Mesodermal cell (in vitro differentiated cells): ENCODE measurements at regions not wholly inside any gene's neighbourhood (a gene's known extent, or its start where the extent isn't known, plus 50 kb on each side); places are given as distances from the start of the nearest gene placed in this dataset.

Experiments used
- H3K27ac ChIP-seq: 2 replicates; pipeline ENCODE4 v1.7.0; 2013; ENCODE audit warnings: mild to moderate bottlenecking, low read depth, low read length, moderate library complexity; ENCODE audit not compliant: severe bottlenecking
- H3K36me3 ChIP-seq: 2 replicates; pipeline ENCODE4 v1.7.1; 2013; ENCODE audit warnings: mild to moderate bottlenecking, low read length, moderate library complexity; ENCODE audit not compliant: control insufficient read depth, insufficient read depth
- H3K4me1 ChIP-seq: one replicate; pipeline ENCODE4 v1.7.1; 2013; ENCODE audit warnings: mild to moderate bottlenecking, low read length; ENCODE audit not compliant: insufficient read depth, control insufficient read depth, poor library complexity, severe bottlenecking
- H3K4me3 ChIP-seq: 2 replicates; pipeline ENCODE4 v1.7.0; 2013; ENCODE audit warnings: low read length, control low read depth, mild to moderate bottlenecking; ENCODE audit not compliant: insufficient read depth, poor library complexity, severe bottlenecking; ENCODE audit errors: extremely low read depth
- H3K9me3 ChIP-seq: 2 replicates; pipeline ENCODE4 v1.7.1; 2013; ENCODE audit warnings: mild to moderate bottlenecking, low read length, moderate library complexity; ENCODE audit not compliant: control insufficient read depth
- WGBS, 2 experiments: methylation state at CpG; one replicate each; pipeline ENCODE4 v1.1.5; 2013; ENCODE audit warnings: missing lambda C conversion rate in 2 of 2; ENCODE audit not compliant: insufficient coverage in 2 of 2; 5-methylcytosine and 5-hydroxymethylcytosine counted together

DNA sequence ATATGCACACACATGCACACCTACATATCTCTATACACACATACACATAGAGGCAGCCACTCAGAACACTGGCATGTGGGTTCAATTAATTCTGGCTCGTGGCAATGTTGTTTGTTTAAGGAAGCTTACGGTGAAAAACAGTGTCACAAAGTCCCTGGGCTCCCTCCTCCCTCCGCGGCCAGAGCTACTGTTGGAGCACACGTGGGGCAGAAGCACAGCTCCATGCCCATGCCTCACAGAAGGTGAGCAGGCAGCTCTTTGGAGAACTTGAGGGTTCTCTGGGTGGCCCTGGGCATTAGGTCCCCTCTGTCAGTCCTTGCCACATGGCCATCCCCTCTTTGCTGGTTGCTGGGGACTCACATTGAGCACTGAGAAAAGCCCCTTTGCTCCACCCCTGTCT is 107.5 kb downstream of the GADD45G start:
- no peak overlapping the region for H3K27ac ChIP-seq
- peaks cover 10% of the 10 kb centered on the region for H3K4me1 ChIP-seq
- H3K4me3 ChIP-seq, result no peak overlapping the region
- no peaks in the 10 kb centered on the region for H3K36me3 ChIP-seq
- 92 to 100% methylated on average over 4 to 5 of the region's 5 CpGs for WGBS, 2 experiments
- no peaks in the 10 kb centered on the region for H3K9me3 ChIP-seq

DNA sequence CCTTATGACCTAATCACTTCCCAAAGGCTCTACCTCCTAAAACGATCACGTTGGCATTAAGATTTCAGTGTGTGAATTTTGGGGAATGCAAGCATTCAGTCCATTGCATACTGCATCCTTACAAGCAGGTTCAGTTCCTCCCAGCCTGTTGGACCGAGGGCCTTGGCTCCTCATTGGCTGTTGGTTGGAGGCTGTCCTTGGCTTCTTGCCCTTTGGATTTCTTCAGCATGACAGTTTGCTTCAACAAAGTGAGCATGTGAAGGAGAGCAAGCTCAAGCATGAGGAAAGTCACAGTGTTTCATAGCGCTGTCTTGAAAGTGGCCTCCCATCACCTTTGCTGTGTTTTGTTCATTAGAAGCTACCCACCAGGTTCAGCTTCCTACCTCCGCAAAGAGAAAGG is 109.5 kb downstream of the GADD45G start:
- Histone ChIP-seq H3K4me3 (no peak overlapping the region), H3K9me3 (no peaks in the 10 kb centered on the region), H3K4me1 (peaks cover 10% of the 10 kb centered on the region), H3K36me3 (no peaks in the 10 kb centered on the region), H3K27ac (no peak overlapping the region)
- WGBS, 2 experiments, result 91 to 100% methylated on average over 1 to 5 of the region's 5 CpGs

DNA sequence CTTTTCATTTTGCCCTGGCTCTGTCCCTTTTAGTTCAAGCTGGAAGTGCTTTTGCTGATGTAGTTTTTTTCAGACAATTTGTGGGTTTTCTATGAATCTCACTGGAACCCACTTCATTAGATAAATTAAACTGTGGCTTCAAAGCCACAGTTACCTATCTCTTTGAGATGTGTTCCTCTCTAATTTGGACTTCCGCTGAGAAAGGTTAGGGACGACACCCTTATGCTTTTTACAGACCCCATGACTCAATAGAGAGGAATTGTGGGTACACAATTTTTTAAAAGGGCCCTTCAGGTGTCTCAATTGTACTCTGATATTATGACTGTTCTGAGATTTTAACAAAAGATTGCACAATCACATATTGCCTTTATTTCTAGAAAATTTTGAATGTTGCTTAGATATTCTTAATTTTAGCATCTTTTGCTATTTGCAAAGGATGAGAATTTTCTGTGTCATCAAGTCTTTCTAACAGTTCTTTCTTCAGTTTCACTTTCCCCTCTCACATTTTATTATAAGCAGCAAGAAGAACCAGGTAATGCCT is 110.6 kb downstream of the GADD45G start:
- no peaks in the 10 kb centered on the region for H3K36me3 ChIP-seq
- peaks cover 7% of the 10 kb centered on the region for H3K9me3 ChIP-seq
- peaks cover 10% of the 10 kb centered on the region for H3K4me1 ChIP-seq
- H3K27ac ChIP-seq, result no peak overlapping the region
- WGBS, 2 experiments, result no CpG with 5 or more reads among the region's 2 CpGs
- no peak overlapping the region for H3K4me3 ChIP-seq

DNA sequence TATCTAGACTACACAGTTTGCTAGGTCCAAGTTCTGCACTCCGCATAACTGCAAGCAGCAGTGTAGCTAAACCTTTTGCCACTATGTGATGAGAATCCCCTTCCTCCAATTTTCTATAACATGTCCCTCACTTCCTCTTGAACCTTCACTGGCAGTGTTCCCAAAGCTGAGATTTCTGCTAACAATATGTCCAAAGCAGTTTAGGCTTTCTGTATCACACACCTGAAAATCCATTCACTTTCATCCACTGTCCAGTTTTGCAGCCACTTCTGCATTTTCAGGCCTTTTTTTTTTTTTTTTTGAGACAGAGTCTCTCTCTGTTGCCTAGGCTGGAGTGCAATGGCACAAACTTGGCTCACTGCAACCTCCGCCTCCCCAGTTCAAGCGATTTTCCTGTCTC is 111.1 kb downstream of the GADD45G start:
- H3K4me3 ChIP-seq, result no peak overlapping the region
- H3K36me3 ChIP-seq, result no peaks in the 10 kb centered on the region
- no peak overlapping the region for H3K27ac ChIP-seq
- peaks cover 7% of the 10 kb centered on the region for H3K9me3 ChIP-seq
- peaks cover 6% of the 10 kb centered on the region for H3K4me1 ChIP-seq
- 97 to 100% methylated on average over 1 to 3 of the region's 3 CpGs for WGBS, 2 experiments

DNA sequence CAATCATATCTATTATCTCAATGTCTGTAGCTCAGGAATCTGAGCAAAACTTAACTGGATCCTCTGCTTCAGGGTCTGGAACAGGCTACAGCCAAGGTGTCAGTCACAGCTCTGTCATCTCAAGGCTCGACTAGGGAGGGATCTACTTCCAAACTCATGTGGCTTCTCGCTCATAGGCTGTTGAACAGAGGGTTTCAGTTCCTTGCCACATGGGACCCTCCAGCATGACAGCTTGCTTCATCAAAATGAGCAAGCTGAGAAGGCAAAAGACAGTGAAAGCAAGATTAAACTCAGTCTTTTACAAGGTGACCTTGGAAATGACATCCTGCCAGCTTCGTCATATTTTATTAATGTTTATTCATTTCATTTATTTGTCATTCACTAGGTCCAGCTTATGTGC is 111.7 kb downstream of the GADD45G start:
- Histone ChIP-seq H3K4me3 (no peak overlapping the region), H3K4me1 (no peaks in the 10 kb centered on the region)
- 85 to 95% methylated on average over 2 of the region's 3 CpGs for WGBS, 2 experiments

DNA sequence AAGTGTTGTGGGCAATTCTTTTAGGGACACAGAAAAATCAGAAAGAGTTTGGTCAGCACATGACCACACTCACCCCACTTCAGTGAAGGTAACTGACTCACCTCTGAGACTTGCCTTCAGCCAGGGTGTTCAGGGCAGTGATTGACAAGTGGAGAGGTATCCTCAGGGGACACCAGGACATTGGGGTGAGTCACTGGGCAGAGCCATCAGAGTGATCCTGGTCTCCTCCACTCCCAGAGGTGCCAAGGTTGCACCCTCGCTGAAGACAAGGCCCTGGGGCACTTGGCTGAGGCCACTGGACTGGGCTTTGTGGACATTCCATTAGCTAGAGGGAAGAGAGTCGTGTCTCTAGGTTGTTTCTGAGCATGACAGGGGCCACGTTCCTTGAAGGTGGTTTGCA is 113.4 kb downstream of the GADD45G start:
- no peaks in the 10 kb centered on the region for H3K4me1 ChIP-seq
- no peaks in the 10 kb centered on the region for H3K36me3 ChIP-seq
- H3K27ac ChIP-seq, result no peak overlapping the region
- no peak overlapping the region for H3K4me3 ChIP-seq
- H3K9me3 ChIP-seq, result peaks cover 7% of the 10 kb centered on the region
- 78 to 97% methylated on average over 3 of the region's 3 CpGs for WGBS, 2 experiments

More for the DNA sequence above, 111.7 kb downstream of the GADD45G start:
- Histone ChIP-seq H3K9me3 (peaks cover 7% of the 10 kb centered on the region), H3K27ac (no peak overlapping the region), H3K36me3 (no peaks in the 10 kb centered on the region)

DNA sequence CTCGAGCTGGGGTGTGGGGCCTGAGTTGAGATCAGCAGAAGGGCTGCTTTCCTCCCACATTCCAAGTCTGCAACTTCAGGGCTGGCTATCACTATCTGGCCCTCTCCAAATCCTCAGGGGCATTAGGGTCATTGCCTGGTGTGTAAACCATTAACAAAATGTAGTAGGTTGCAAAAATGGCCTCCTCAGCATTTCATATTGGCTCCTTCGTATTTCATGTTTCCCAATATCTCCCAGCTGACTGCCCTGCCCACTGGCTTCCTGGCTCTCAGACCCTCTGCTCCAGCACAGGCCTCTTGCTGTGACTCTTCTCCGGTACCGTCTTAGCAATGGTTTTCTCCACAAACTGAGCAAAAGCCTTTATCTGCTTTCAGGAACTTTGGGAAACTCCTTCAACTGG is 113.8 kb downstream of the GADD45G start:
- 86 to 100% methylated on average over 1 to 4 of the region's 4 CpGs for WGBS, 2 experiments
- Histone ChIP-seq H3K9me3 (peaks cover 7% of the 10 kb centered on the region), H3K27ac (no peak overlapping the region)

DNA sequence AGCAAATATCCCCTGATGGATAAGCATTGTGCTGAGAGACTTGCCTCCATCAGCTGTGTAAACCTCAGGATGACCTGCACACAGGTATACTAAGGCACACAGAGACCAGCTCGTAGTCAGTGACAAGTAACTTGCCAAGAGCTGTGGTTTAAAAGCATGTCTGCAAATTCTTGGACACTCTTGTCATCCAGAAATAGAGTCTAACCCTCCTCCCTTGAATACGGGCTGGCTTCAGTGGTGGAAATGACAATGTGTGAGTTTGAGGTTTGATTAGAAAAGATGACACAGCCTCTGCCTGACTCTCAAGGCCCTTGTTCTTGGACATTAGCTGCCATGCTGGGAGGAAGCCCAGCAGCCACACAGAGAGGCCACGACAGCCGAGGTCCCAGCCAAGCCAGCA is 114.4 kb downstream of the GADD45G start:
- no peak overlapping the region for H3K27ac ChIP-seq
- H3K4me1 ChIP-seq, result no peaks in the 10 kb centered on the region
- H3K4me3 ChIP-seq, result no peak overlapping the region
- H3K9me3 ChIP-seq, result peaks cover 7% of the 10 kb centered on the region
- H3K36me3 ChIP-seq, result no peaks in the 10 kb centered on the region
- 86 to 100% methylated on average over 3 of the region's 4 CpGs for WGBS, 2 experiments

More for the DNA sequence above, 113.8 kb downstream of the GADD45G start:
- H3K4me3 ChIP-seq, result no peak overlapping the region
- no peaks in the 10 kb centered on the region for H3K36me3 ChIP-seq
- no peaks in the 10 kb centered on the region for H3K4me1 ChIP-seq

DNA sequence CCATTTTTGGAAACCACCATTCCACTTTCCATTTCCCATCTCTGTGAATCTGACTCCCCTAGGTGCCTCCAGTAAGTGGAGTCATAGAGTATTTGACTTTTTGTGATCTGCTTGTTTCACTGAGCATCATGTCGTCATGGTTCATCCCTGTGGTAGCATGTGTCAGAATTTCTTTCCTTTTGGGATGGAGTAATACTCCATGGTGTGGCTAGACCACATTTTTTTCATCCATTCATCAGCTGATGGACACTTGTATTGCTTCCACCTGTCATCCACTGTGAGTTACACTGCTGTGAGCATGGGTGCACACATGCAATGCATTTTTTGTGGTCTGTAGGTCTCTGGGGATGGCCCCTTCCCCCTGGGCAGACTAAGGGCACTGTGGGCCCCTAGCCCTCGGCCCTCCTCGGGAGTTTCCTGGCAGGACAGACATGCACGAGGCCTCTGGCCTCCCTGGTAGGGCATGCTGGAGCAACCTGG is 115.9 kb downstream of the GADD45G start:
- Histone ChIP-seq H3K4me1 (no peaks in the 10 kb centered on the region), H3K27ac (no peak overlapping the region), H3K4me3 (no peak overlapping the region), H3K36me3 (no peaks in the 10 kb centered on the region), H3K9me3 (peaks cover 7% of the 10 kb centered on the region)
- 84 to 97% methylated on average over 3 to 4 of the region's 4 CpGs for WGBS, 2 experiments

DNA sequence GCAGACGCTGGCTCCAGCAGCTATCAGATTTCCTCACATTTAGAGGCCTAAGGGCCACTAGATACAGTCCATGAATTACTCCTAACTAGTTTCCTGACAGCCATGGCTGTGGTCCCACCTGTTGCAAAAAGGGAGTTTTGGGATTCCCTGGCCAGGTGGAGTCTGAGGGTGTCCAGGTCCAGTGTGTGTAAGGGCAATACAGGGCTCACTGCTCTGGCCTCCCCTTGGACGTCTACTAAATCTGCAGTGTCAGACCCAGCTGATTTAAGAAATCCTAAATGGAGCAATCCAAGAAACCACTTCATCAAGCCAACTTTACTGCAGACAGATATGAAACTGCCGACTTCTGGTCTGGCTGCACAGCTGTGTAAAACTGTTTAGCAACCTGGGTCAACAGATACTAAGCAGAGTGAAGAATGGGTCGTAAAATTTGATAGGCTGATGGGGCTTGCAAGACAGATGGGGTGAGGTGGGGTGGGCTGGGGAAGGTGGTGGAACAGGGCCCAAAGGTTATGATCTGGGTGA is 116.4 kb downstream of the GADD45G start:
- Histone ChIP-seq H3K4me1 (no peaks in the 10 kb centered on the region), H3K27ac (no peak overlapping the region), H3K4me3 (no peak overlapping the region), H3K9me3 (peaks cover 7% of the 10 kb centered on the region), H3K36me3 (no peaks in the 10 kb centered on the region)
- WGBS, 2 experiments, result 86 to 92% methylated on average over 2 of the region's 4 CpGs

DNA sequence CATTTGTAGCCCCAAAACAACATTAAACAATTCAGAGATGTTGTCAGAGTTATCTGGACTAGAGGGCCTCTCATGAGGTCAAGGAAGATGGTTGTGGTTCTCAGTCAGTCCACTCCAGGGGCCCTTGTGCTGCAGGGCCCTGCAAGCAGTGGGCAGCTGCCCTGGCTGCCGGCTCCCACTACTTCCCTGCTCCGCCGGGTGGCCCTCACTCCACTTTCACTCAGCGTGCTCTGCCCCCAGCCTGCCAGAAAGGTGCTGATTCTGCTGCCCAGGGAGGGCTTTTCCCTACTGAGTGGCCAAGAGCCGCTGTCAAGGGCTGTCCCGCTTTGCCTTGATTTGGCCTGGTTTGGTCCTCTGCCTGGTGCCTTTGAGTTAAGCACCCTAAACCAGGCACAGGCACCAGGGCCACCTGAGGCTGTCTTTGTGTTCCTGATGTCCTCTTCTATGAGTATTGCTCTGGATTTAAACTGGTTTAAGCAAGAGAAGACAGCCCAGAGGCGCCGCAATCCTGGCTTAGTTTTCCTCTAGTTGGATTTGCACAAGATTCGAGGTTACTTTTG is 117.2 kb downstream of the GADD45G start:
- Histone ChIP-seq H3K27ac (no peak overlapping the region), H3K36me3 (no peaks in the 10 kb centered on the region), H3K9me3 (peaks cover 7% of the 10 kb centered on the region), H3K4me3 (no peak overlapping the region), H3K4me1 (no peaks in the 10 kb centered on the region)
- 93 to 98% methylated on average over 6 to 9 of the region's 9 CpGs for WGBS, 2 experiments
